ENCODE measurements at regions not wholly inside any gene's neighbourhood (a gene's known extent, or its start where the extent isn't known, plus 50 kb on each side); places are given as distances from the start of the nearest gene placed in this dataset.

GRCh38 chr13:47109028-47109427 is 212.2 kb upstream of the HTR2A start:
- Mint-ChIP-seq H3K9me3 (no peaks in the 10 kb centered on the region), H3K4me1 (ENCODE audit: low read depth) (peaks cover 4% of the 10 kb centered on the region), H3K36me3 (ENCODE audit: low read depth) (no peaks in the 10 kb centered on the region), H3K27ac (no peak overlapping the region), H3K4me3 (no peak overlapping the region), H3K27me3 (no peaks in the 10 kb centered on the region)
- ATAC-seq, result no peak
- no peak for TF ChIP-seq CTCF (IDR thresholded peaks at IDR 0.05)
- intact Hi-C loops (cut with micrococcal nuclease), result no loop called here
- CTCF ChIA-PET, result no interaction called here
- DNase-seq, result no peak
- POLR2A ChIA-PET, result no interaction called here

GRCh38 chr13:47100214-47100853 is 203.5 kb upstream of the HTR2A start:
- intact Hi-C loops (cut with micrococcal nuclease), result no loop called here
- ChIA-PET POLR2A (no interaction called here), CTCF (no interaction called here)
- TF ChIP-seq CTCF (IDR thresholded peaks at IDR 0.05), result no peak
- H3K4me3 Mint-ChIP-seq, result no peak overlapping the region
- H3K27me3 Mint-ChIP-seq, result peaks cover 6% of the 10 kb centered on the region
- no peak for DNase-seq
- H3K27ac Mint-ChIP-seq, result no peak overlapping the region
- H3K9me3 Mint-ChIP-seq, result no peaks in the 10 kb centered on the region
- H3K36me3 Mint-ChIP-seq (ENCODE audit: low read depth), result no peaks in the 10 kb centered on the region
- no peaks in the 10 kb centered on the region for H3K4me1 Mint-ChIP-seq (ENCODE audit: low read depth)
- ATAC-seq, result no peak

DNA sequence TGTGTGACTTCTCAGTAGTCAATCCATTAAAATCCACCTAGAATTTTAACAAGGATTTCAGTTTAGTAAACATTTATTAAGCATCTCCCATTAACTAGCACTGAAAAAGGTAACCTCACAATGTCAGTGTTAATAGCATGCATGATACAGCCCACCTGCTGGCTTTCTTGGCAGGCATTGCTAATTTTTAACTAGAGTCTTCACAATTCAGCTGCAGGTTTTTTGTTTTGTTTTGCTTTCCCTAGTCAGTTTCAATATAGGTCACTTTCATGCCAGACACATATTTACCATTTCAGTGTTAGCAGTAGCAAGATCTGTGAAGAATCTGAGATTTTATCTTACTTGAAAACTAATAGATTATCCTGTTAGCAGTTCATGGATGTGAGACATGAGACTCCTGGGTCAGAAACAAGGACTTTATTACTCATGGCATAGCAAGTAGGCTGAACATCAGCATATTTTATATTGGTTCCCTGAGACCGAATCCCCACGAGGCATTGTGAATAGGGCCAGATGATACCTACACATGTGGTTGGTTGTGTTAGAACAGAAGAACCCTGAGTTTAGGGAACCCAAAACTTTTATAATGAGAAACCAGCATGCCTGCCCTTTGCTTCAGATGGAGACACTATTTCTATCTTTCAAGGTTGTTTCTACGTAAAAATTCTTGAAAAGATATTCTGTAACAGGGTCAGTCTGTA is 198.0 kb upstream of the HTR2A start:
- DNase-seq (no peak), ATAC-seq (no peak)
- Mint-ChIP-seq H3K36me3 (ENCODE audit: low read depth) (no peaks in the 10 kb centered on the region), H3K27ac (no peak overlapping the region), H3K27me3 (peaks cover 4% of the 10 kb centered on the region), H3K4me3 (no peak overlapping the region), H3K4me1 (ENCODE audit: low read depth) (no peaks in the 10 kb centered on the region), H3K9me3 (no peaks in the 10 kb centered on the region)
- POLR2A ChIA-PET, result no interaction called here
- intact Hi-C loops (cut with micrococcal nuclease), result no loop called here
- TF ChIP-seq CTCF (IDR thresholded peaks at IDR 0.05), result no peak
- CTCF ChIA-PET, result interaction anchor here (1.0 kb wide), 1 partner anchor 258 kb away, joined by 3 read pairs; no protein-coding TSS in a partner anchor

GRCh38 chr13:47092202-47092601 is 195.3 kb upstream of the HTR2A start:
- CTCF ChIA-PET, result no interaction called here
- Mint-ChIP-seq H3K4me1 (ENCODE audit: low read depth) (no peaks in the 10 kb centered on the region), H3K27me3 (no peaks in the 10 kb centered on the region), H3K9me3 (no peaks in the 10 kb centered on the region), H3K36me3 (ENCODE audit: low read depth) (no peaks in the 10 kb centered on the region), H3K4me3 (no peak overlapping the region), H3K27ac (no peak overlapping the region)
- POLR2A ChIA-PET, result no interaction called here
- ATAC-seq, result no peak
- DNase-seq, result no peak
- TF ChIP-seq CTCF (IDR thresholded peaks at IDR 0.05), result no peak
- intact Hi-C loops (cut with micrococcal nuclease), result no loop called here

DNA sequence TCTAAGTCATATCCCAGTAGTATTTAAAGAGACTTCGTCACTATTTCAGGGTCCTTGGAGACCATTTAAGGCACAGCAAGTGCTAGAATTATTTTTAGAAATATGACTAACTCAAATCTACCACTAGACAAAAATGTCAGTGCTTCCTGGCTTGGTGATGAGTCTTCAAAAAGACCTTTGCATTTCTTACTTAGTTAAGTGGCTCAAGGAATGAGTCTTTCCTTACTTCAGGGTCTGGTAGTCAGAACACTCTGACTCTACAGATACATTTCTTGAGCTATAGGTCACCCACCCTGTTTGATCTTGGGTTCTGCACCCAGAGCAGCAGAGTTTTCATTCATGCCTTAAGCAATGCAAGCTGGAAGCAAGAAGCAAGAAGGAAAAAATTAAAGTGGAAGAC is 191.0 kb upstream of the HTR2A start:
- H3K36me3 Mint-ChIP-seq (ENCODE audit: low read depth), result no peaks in the 10 kb centered on the region
- H3K9me3 Mint-ChIP-seq, result no peaks in the 10 kb centered on the region
- H3K27me3 Mint-ChIP-seq, result no peaks in the 10 kb centered on the region
- ChIA-PET CTCF (no interaction called here), POLR2A (no interaction called here)
- no peak overlapping the region for H3K27ac Mint-ChIP-seq
- no peak overlapping the region for H3K4me3 Mint-ChIP-seq
- ATAC-seq, result no peak
- no peak for TF ChIP-seq CTCF (IDR thresholded peaks at IDR 0.05)
- no peak for DNase-seq
- intact Hi-C loops (cut with micrococcal nuclease), result no loop called here
- no peaks in the 10 kb centered on the region for H3K4me1 Mint-ChIP-seq (ENCODE audit: low read depth)
